HG02885 (cell line): ENCODE measurements at regions not wholly inside any gene's neighbourhood (a gene's known extent, or its start where the extent isn't known, plus 50 kb on each side); places are given as distances from the start of the nearest gene placed in this dataset.

Experiments used
- ATAC-seq: cut with Tn5 transposase; IDR thresholded peaks from one replicate; pipeline ENCODE4 v1.9.1; 2021; ENCODE audit warnings: mild to moderate bottlenecking; ENCODE audit not compliant: unreplicated experiment, poor library complexity

- no peak for ATAC-seq
Observed at GRCh38 chr9:3001311-3001710, 157.4 kb upstream of the PUM3 start.

GRCh38 chr9:2992427-2992826 lies 148.5 kb upstream of the PUM3 start:
- no peak for ATAC-seq

GRCh38 chr9:2991292-2991691 lies 147.4 kb upstream of the PUM3 start:
- ATAC-seq: no peak

- ATAC-seq: no peak
Observed at GRCh38 chr9:2987679-2988078, 143.8 kb upstream of the PUM3 start.

GRCh38 chr9:2985343-2985742 lies 141.4 kb upstream of the PUM3 start:
- no peak for ATAC-seq

- no peak for ATAC-seq
Observed at GRCh38 chr9:2984491-2984890, 140.6 kb upstream of the PUM3 start.

GRCh38 chr9:2979957-2980610 lies 136.2 kb upstream of the PUM3 start:
- no peak for ATAC-seq

GRCh38 chr9:2972475-2972874 lies 128.6 kb upstream of the PUM3 start:
- ATAC-seq: no peak

- ATAC-seq: no peak
Observed at GRCh38 chr9:2970864-2971263, 127.0 kb upstream of the PUM3 start.

- no peak for ATAC-seq
Observed at GRCh38 chr9:2967766-2968165, 123.9 kb upstream of the PUM3 start.

- no peak for ATAC-seq
Observed at GRCh38 chr9:2966565-2967300, 122.8 kb upstream of the PUM3 start.

GRCh38 chr9:2964470-2964869 lies 120.6 kb upstream of the PUM3 start:
- ATAC-seq: no peak

GRCh38 chr9:2963307-2963706 lies 119.4 kb upstream of the PUM3 start:
- no peak for ATAC-seq

GRCh38 chr9:2962471-2963172 lies 118.7 kb upstream of the PUM3 start:
- ATAC-seq: peak; percentile 73

GRCh38 chr9:2958219-2958618 lies 114.3 kb upstream of the PUM3 start:
- ATAC-seq: no peak

GRCh38 chr9:2957656-2958200 lies 113.8 kb upstream of the PUM3 start:
- ATAC-seq: no peak

GRCh38 chr9:2955575-2955974 lies 111.7 kb upstream of the PUM3 start:
- no peak for ATAC-seq

GRCh38 chr9:2939368-2939767 lies 95.5 kb upstream of the PUM3 start:
- ATAC-seq: no peak

- no peak for ATAC-seq
Observed at GRCh38 chr9:2936221-2936620, 92.3 kb upstream of the PUM3 start.

GRCh38 chr9:2934883-2935282 lies 91.0 kb upstream of the PUM3 start:
- ATAC-seq: no peak

GRCh38 chr9:2934241-2934650 lies 90.4 kb upstream of the PUM3 start:
- ATAC-seq: no peak
